Neural progenitor cell (in vitro differentiated cells): ENCODE measurements at regions not wholly inside any gene's neighbourhood (a gene's known extent, or its start where the extent isn't known, plus 50 kb on each side); places are given as distances from the start of the nearest gene placed in this dataset.
A peak's percentile ranks its signal among the peaks of the same experiment; 100 is the strongest.

Source experiments
- DNase-seq: peaks from one replicate; pipeline ENCODE4 v3.0.0-alpha.2; 2016; ENCODE audit warnings: low spot score
- H2AFZ ChIP-seq: fragments of 200-600 bp; sonication (generic); replicated peaks from 2 replicates; pipeline ENCODE4 v1.6.1; 2016; ENCODE audit warnings: antibody characterized with exemption
- H3F3A ChIP-seq: fragments of 200-600 bp; sonication (generic); 2 replicates; pipeline ENCODE4 v1.6.1; 2016; ENCODE audit warnings: antibody characterized with exemption, low read depth
- H3K27ac ChIP-seq: fragments of 200-600 bp; sonication (generic); 2 replicates; pipeline ENCODE4 v1.5.1; 2016; ENCODE audit warnings: mild to moderate bottlenecking
- H3K27me3 ChIP-seq: fragments of 200-600 bp; sonication (generic); 2 replicates; pipeline ENCODE4 v1.6.1; 2016; ENCODE audit warnings: mild to moderate bottlenecking, moderate library complexity
- H3K36me3 ChIP-seq: fragments of 200-600 bp; sonication (generic); 2 replicates; pipeline ENCODE4 v1.5.1; 2016
- H3K4me1 ChIP-seq: fragments of 200-600 bp; sonication (generic); 2 replicates; pipeline ENCODE4 v1.6.1; 2016; ENCODE audit warnings: mixed run types
- H3K4me2 ChIP-seq: fragments of 200-600 bp; sonication (generic); 2 replicates; pipeline ENCODE4 v1.6.1; 2016
- H3K4me3 ChIP-seq: fragments of 200-600 bp; sonication (generic); 2 replicates; pipeline ENCODE4 v1.5.1; 2016
- H3K79me2 ChIP-seq: fragments of 200-600 bp; sonication (generic); 2 replicates; pipeline ENCODE4 v1.6.1; 2016; ENCODE audit warnings: low read depth
- H3K9ac ChIP-seq: fragments of 200-600 bp; sonication (generic); 2 replicates; pipeline ENCODE4 v1.6.1; 2016
- H3K9me3 ChIP-seq: fragments of 200-600 bp; sonication (generic); 2 replicates; pipeline ENCODE4 v1.5.1; 2016; ENCODE audit warnings: low read depth
- H4K20me1 ChIP-seq: fragments of 200-600 bp; sonication (generic); 2 replicates; pipeline ENCODE4 v1.6.1; 2016; ENCODE audit warnings: low read depth
- H3K27ac Mint-ChIP-seq: 3 replicates; pipeline ENCODE4 v1.8.0; 2021; ENCODE audit warnings: mixed read lengths
- H3K27me3 Mint-ChIP-seq: 2 replicates; pipeline ENCODE4 v1.8.0; 2022; ENCODE audit warnings: low read depth, mild to moderate bottlenecking, inconsistent platforms, moderate library complexity, mixed read lengths; ENCODE audit not compliant: insufficient read depth
- H3K36me3 Mint-ChIP-seq: 3 replicates; pipeline ENCODE4 v1.8.0; 2021; ENCODE audit warnings: mixed read lengths
- H3K4me1 Mint-ChIP-seq: 3 replicates; pipeline ENCODE4 v1.8.0; 2021; ENCODE audit warnings: mixed read lengths
- H3K4me3 Mint-ChIP-seq: 3 replicates; pipeline ENCODE4 v1.8.0; 2021; ENCODE audit warnings: mild to moderate bottlenecking, moderate library complexity, mixed read lengths
- H3K9me3 Mint-ChIP-seq: 3 replicates; pipeline ENCODE4 v1.8.0; 2020; ENCODE audit warnings: mixed read lengths
- EZH2 ChIP-seq: fragments of 200-600 bp; sonication (generic); IDR thresholded peaks from 2 replicates; pipeline ENCODE4 v1.6.1; 2017; ENCODE audit warnings: antibody characterized with exemption, mild to moderate bottlenecking, moderate library complexity
- EZH2phosphoT487 ChIP-seq: fragments of 200-600 bp; sonication (generic); IDR thresholded peaks from 2 replicates; pipeline ENCODE4 v1.6.1; 2017; ENCODE audit warnings: antibody characterized with exemption
- TF ChIP-seq, protein P1 (sequence below): fragments of 200-600 bp; sonication (generic); IDR thresholded peaks from 2 replicates; pipeline ENCODE4 v1.5.1; 2017; ENCODE audit warnings: antibody characterized with exemption, mild to moderate bottlenecking

DNA sequence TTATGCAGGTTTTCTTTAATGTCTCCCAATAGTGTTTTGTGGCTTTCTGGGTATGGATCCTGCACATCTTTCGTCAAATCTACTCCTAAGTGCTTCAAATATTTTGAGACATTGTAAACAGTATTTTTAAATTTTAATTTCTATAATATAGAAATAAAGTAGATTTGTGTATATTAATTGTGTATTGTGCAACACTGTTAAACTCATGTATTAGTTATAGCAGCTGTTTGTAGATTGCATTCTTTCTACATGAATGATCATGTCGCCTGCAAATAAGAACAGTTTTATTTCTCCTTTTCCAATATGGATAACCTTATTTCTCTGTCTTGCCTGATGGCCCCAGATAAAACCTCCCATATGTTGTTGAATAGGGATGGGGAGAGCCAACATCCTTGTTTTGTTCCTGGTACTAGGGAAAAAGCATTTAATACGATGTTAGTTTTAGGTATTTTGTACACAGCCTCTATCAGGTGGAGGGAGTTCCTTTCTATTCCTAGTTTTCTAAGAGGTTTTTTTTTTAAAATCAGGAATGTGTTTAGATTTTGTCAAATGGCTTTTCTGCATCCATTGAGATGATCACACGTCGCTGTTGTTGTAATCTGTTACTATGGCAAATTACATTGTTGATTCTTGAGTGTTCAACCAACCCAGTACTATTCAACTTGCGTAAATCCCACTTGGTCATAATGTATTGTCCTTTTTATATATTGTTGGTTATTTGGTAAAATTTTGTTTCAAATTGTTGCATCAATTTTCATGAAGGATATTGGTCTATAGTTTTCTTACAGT, 71.1 kb upstream of the DGKG start:
- no peak overlapping the region for H3K9ac ChIP-seq
- H3K27me3 ChIP-seq = no peaks in the 10 kb centered on the region
- no peaks in the 10 kb centered on the region for H3K36me3 Mint-ChIP-seq
- no peak overlapping the region for H3K27ac ChIP-seq
- TF ChIP-seq, protein P1, sequence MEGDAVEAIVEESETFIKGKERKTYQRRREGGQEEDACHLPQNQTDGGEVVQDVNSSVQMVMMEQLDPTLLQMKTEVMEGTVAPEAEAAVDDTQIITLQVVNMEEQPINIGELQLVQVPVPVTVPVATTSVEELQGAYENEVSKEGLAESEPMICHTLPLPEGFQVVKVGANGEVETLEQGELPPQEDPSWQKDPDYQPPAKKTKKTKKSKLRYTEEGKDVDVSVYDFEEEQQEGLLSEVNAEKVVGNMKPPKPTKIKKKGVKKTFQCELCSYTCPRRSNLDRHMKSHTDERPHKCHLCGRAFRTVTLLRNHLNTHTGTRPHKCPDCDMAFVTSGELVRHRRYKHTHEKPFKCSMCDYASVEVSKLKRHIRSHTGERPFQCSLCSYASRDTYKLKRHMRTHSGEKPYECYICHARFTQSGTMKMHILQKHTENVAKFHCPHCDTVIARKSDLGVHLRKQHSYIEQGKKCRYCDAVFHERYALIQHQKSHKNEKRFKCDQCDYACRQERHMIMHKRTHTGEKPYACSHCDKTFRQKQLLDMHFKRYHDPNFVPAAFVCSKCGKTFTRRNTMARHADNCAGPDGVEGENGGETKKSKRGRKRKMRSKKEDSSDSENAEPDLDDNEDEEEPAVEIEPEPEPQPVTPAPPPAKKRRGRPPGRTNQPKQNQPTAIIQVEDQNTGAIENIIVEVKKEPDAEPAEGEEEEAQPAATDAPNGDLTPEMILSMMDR = no peak
- no peaks in the 10 kb centered on the region for H3K4me1 ChIP-seq
- no peak overlapping the region for H3K4me3 Mint-ChIP-seq
- H3K27ac Mint-ChIP-seq = no peak overlapping the region
- no peak overlapping the region for H3K4me2 ChIP-seq
- H3K79me2 ChIP-seq = no peaks in the 10 kb centered on the region
- no peak overlapping the region for H3K4me3 ChIP-seq
- H3K27me3 Mint-ChIP-seq = peaks cover 12% of the 10 kb centered on the region
- peaks cover 5% of the 10 kb centered on the region for H3K9me3 Mint-ChIP-seq
- no peak overlapping the region for H2AFZ ChIP-seq
- H3K4me1 Mint-ChIP-seq = peaks cover 5% of the 10 kb centered on the region
- DNase-seq = no peak
- no peaks in the 10 kb centered on the region for H3K36me3 ChIP-seq
- H3F3A ChIP-seq = no peaks in the 10 kb centered on the region
- H3K9me3 ChIP-seq = no peaks in the 10 kb centered on the region
- H4K20me1 ChIP-seq = no peaks in the 10 kb centered on the region

DNA sequence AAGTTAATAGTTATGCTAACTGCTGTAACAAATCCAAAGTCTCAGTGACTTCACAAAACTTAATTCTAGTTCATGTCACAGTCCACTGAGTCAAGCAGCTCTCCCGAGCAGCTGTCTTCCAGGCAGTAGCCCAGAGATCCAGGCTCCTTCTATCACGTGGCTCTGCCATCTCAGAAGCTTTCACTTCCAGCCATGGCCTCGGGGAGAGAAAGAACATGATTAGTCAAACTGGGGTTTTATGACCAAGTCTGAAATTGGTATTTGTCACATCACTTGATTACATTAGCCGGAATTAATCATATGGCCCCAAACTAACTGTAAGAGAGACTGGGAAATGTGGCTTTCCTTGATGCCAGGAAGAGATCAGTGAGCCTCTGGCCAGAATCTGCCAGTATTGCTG, 70.2 kb upstream of the DGKG start:
- Mint-ChIP-seq H3K9me3 (peaks cover 5% of the 10 kb centered on the region), H3K4me1 (peaks cover 8% of the 10 kb centered on the region), H3K36me3 (no peaks in the 10 kb centered on the region), H3K4me3 (no peak overlapping the region), H3K27ac (no peak overlapping the region), H3K27me3 (peaks cover 14% of the 10 kb centered on the region)
- TF ChIP-seq EZH2phosphoT487 (no peak), EZH2 (no peak)
- TF ChIP-seq, protein P1 = no peak
- no peaks in the 10 kb centered on the region for H3F3A ChIP-seq
- no peaks in the 10 kb centered on the region for H3K9me3 ChIP-seq
- no peaks in the 10 kb centered on the region for H3K4me1 ChIP-seq
- no peaks in the 10 kb centered on the region for H4K20me1 ChIP-seq
- no peaks in the 10 kb centered on the region for H3K27me3 ChIP-seq
- no peak overlapping the region for H3K4me2 ChIP-seq
- no peaks in the 10 kb centered on the region for H3K36me3 ChIP-seq
- H3K27ac ChIP-seq = no peak overlapping the region
- H3K9ac ChIP-seq = no peak overlapping the region
- no peak overlapping the region for H3K4me3 ChIP-seq
- no peaks in the 10 kb centered on the region for H3K79me2 ChIP-seq
- no peak for DNase-seq
- no peak overlapping the region for H2AFZ ChIP-seq

DNA sequence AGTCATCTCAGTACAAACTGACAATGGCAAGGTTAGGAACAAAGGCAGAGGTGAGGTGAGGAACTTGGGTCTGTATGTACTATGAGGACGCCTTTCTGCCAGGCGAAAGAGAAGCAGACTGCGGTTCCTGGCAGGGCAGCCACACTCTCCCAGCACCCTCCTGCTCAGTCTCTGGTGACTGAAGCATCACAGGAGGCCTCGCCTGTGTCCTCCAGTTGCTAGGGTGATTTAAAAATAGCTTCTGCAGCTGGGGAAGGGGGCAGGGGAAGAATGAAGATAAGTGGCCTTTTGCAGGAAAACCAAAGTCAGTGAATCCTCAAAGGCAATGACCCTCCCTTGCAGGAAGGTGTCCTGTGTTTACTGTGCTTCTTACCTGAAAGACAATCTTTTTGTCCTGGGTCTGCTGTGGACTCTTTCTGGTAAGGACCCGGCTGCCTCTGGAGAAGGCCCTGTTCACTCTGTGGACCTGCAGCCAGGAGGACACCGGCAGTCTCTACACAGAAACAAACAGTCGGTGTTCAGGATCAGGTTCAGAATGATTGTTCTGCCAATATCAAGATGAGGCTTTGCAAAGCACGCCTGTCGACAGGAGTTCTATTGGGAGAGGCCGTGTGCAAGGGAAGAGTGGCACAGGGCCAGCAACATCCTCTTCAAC, 65.7 kb upstream of the DGKG start:
- Histone ChIP-seq H3K79me2 (no peaks in the 10 kb centered on the region), H3F3A (peaks cover 11% of the 10 kb centered on the region), H2AFZ (no peak overlapping the region), H3K4me2 (no peak overlapping the region), H3K4me3 (no peak overlapping the region), H3K9me3 (no peaks in the 10 kb centered on the region), H3K27ac (no peak overlapping the region), H3K4me1 (peaks cover 17% of the 10 kb centered on the region), H3K27me3 (no peaks in the 10 kb centered on the region), H3K36me3 (no peaks in the 10 kb centered on the region), H3K9ac (no peak overlapping the region), H4K20me1 (no peaks in the 10 kb centered on the region)
- no peaks in the 10 kb centered on the region for H3K36me3 Mint-ChIP-seq
- H3K27me3 Mint-ChIP-seq = peaks cover 7% of the 10 kb centered on the region
- H3K9me3 Mint-ChIP-seq = peaks cover 2% of the 10 kb centered on the region
- H3K4me1 Mint-ChIP-seq = peaks cover 36% of the 10 kb centered on the region
- H3K4me3 Mint-ChIP-seq = no peak overlapping the region
- TF ChIP-seq, protein P1 = no peak
- no peak for TF ChIP-seq EZH2
- TF ChIP-seq EZH2phosphoT487 = no peak
- DNase-seq = no peak
- peak overlapping the region; percentile 76 for H3K27ac Mint-ChIP-seq
